ENCODE measurements at regions not wholly inside any gene's neighbourhood (a gene's known extent, or its start where the extent isn't known, plus 50 kb on each side); places are given as distances from the start of the nearest gene placed in this dataset.

DNA sequence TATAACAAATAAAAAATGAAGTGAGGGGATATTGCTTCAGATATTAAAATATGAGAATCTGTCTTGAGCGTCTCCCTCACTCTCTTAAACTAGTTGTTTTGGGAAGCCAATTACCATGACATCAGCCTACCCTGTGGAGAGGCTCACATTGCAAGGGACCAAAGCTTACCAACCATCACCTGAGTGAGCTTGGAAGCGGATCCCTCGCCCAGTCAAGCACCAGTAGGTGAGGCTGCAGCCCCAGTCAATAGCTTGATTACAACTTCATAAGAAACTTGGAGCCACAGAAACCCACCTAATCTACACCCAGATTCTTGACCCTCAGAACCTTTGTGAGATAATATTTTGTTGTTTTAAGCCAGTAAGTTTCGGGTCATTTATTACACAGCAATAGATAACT, 206.2 kb downstream of the CEMIP2 start:
- Histone ChIP-seq H3K27ac (no peak overlapping the region), H3K9me3 (no peaks in the 10 kb centered on the region), H3K36me3 (no peaks in the 10 kb centered on the region), H3K27me3 (no peaks in the 10 kb centered on the region), H3K4me1 (no peaks in the 10 kb centered on the region), H3K4me3 (no peak overlapping the region)
- no peak for TF ChIP-seq EP300 (IDR thresholded peaks at IDR 0.05)
- TF ChIP-seq POLR2A (IDR thresholded peaks at IDR 0.05): no peak
- TF ChIP-seq POLR2AphosphoS5 (IDR thresholded peaks at IDR 0.05): no peak
- TF ChIP-seq, protein P1, sequence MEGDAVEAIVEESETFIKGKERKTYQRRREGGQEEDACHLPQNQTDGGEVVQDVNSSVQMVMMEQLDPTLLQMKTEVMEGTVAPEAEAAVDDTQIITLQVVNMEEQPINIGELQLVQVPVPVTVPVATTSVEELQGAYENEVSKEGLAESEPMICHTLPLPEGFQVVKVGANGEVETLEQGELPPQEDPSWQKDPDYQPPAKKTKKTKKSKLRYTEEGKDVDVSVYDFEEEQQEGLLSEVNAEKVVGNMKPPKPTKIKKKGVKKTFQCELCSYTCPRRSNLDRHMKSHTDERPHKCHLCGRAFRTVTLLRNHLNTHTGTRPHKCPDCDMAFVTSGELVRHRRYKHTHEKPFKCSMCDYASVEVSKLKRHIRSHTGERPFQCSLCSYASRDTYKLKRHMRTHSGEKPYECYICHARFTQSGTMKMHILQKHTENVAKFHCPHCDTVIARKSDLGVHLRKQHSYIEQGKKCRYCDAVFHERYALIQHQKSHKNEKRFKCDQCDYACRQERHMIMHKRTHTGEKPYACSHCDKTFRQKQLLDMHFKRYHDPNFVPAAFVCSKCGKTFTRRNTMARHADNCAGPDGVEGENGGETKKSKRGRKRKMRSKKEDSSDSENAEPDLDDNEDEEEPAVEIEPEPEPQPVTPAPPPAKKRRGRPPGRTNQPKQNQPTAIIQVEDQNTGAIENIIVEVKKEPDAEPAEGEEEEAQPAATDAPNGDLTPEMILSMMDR (IDR thresholded peaks at IDR 0.05): no peak
- 82 to 84% methylated on average over 4 of the region's 4 CpGs for WGBS, 2 donors
- ATAC-seq (ENCODE audit: low FRiP score in 2 of 2) (no peak), DNase-seq (no peak)

DNA sequence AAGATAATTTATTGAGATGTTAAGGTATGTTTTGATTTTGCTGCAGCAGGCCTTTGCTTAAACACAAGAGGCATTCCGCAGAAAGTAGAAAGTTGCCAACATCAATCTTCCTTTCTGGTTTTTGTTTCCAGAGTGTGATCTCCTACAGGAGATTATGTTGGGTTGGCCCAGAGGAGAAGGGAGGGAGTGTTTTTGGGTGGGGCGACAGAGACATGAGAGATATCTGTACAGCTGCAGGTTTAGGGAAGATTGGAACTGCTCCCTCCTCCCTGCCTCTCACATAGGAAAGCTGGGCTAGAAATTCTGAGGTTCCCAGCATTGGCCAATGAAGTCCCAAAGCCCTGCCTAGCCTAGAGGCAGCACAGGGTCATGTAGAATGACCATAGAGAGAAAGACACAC, 211.0 kb downstream of the CEMIP2 start:
- no peak overlapping the region for H3K27ac ChIP-seq
- ATAC-seq (ENCODE audit: low FRiP score in 2 of 2) (peak in 1 of 2 donors; percentile 35), DNase-seq (no peak)
- TF ChIP-seq, protein P1 (IDR thresholded peaks at IDR 0.05): no peak
- TF ChIP-seq POLR2A (IDR thresholded peaks at IDR 0.05) (no peak), EP300 (IDR thresholded peaks at IDR 0.05) (no peak), POLR2AphosphoS5 (IDR thresholded peaks at IDR 0.05) (no peak)
- no peaks in the 10 kb centered on the region for H3K27me3 ChIP-seq
- 50 to 54% methylated on average over 2 of the region's 2 CpGs for WGBS, 2 donors
- H3K36me3 ChIP-seq: no peaks in the 10 kb centered on the region
- H3K9me3 ChIP-seq: no peaks in the 10 kb centered on the region
- no peak overlapping the region for H3K4me3 ChIP-seq
- H3K4me1 ChIP-seq: no peaks in the 10 kb centered on the region

DNA sequence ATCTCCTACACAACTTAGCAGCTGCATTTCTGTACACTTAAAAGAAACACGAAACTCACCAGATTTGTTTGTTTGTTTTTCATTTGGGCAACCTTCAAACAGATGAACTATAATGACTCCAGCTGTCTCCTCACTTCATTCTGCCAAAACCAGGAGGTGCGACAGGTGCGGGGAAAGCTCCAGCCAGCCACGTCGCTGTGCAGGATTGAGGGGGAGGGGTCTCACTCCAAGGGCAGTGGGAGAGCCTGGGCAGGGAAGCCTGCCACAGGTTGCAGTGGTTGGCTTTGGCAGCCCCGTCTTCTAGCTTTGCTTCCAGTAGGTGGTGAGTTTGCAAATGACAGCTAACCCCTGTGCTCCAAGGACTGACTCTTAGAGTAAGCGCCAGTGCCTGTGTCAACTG, 215.8 kb downstream of the CEMIP2 start:
- DNase-seq (peak in 1 of 2 donors; percentile 12), ATAC-seq (ENCODE audit: low FRiP score in 2 of 2) (no peak)
- 26 to 45% methylated on average over 5 to 7 of the region's 7 CpGs for WGBS, 2 donors
- TF ChIP-seq POLR2A (IDR thresholded peaks at IDR 0.05) (no peak), EP300 (IDR thresholded peaks at IDR 0.05) (no peak), POLR2AphosphoS5 (IDR thresholded peaks at IDR 0.05) (no peak)
- TF ChIP-seq, protein P1 (IDR thresholded peaks at IDR 0.05): no peak
- H3K27ac ChIP-seq: no peak overlapping the region
- H3K9me3 ChIP-seq: no peaks in the 10 kb centered on the region
- H3K4me3 ChIP-seq: no peak overlapping the region
- H3K4me1 ChIP-seq: no peaks in the 10 kb centered on the region
- H3K36me3 ChIP-seq: no peaks in the 10 kb centered on the region
- H3K27me3 ChIP-seq: no peaks in the 10 kb centered on the region

DNA sequence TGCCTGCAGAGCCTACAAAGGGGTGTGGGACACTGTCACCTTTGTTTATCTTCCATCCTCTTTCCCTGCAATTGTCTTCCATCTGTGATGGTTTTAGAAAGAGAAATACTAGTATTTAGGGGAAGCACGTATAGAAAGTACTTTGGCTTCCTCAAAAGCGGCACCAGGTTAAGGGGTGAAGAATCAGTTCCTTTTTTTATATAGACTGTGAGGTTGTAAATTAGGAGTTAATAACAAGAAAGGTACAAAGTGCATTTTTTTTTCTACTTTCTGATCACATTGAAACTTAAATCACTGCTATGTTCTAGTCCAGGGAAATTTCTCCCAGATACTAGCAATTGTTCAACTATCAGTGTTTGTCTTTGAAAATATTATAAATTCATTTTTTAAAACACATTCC, 219.3 kb downstream of the CEMIP2 start:
- WGBS, 2 donors: 42 to 54% methylated on average over 2 of the region's 2 CpGs
- no peak for TF ChIP-seq POLR2A (IDR thresholded peaks at IDR 0.05)
- no peak for TF ChIP-seq EP300 (IDR thresholded peaks at IDR 0.05)
- no peak for TF ChIP-seq POLR2AphosphoS5 (IDR thresholded peaks at IDR 0.05)
- TF ChIP-seq, protein P1 (IDR thresholded peaks at IDR 0.05): no peak
- H3K9me3 ChIP-seq: no peaks in the 10 kb centered on the region

DNA sequence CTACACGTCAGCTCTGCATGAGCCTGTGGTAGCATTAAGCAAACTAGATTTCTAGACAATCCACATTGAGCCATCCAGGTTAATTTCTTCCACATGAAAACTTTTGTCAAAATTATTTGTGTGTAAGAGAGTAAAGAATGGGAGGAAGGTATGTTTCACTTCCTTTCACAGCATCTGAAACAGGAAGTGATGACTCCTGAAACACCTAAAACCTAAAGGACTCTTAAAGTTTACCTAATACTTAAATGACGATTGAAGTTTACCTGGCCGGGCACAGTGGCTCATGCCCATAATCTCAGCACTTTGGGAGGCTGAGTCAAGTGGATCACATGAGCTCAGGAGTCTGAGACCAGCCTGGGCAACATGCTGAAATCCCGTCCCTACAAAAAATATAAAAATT, 223.8 kb downstream of the CEMIP2 start:
- no peak for DNase-seq
- Histone ChIP-seq H3K27me3 (no peaks in the 10 kb centered on the region), H3K36me3 (no peaks in the 10 kb centered on the region), H3K4me3 (no peak overlapping the region), H3K9me3 (no peaks in the 10 kb centered on the region), H3K27ac (no peak overlapping the region), H3K4me1 (no peaks in the 10 kb centered on the region)
- TF ChIP-seq POLR2A (IDR thresholded peaks at IDR 0.05): no peak
- TF ChIP-seq, protein P1 (IDR thresholded peaks at IDR 0.05): no peak
- TF ChIP-seq EP300 (IDR thresholded peaks at IDR 0.05): no peak
- TF ChIP-seq POLR2AphosphoS5 (IDR thresholded peaks at IDR 0.05): no peak
- no peak for ATAC-seq (ENCODE audit: low FRiP score in 2 of 2)
- 69 to 70% methylated on average over 4 of the region's 4 CpGs for WGBS, 2 donors

More for the DNA sequence above, 219.3 kb downstream of the CEMIP2 start:
- H3K4me3 ChIP-seq: no peak overlapping the region
- ATAC-seq (ENCODE audit: low FRiP score in 2 of 2) (no peak), DNase-seq (no peak)
- no peaks in the 10 kb centered on the region for H3K27me3 ChIP-seq
- no peaks in the 10 kb centered on the region for H3K4me1 ChIP-seq
- H3K27ac ChIP-seq: no peak overlapping the region
- no peaks in the 10 kb centered on the region for H3K36me3 ChIP-seq
